ENCODE measurements at regions not wholly inside any gene's neighbourhood (a gene's known extent, or its start where the extent isn't known, plus 50 kb on each side); places are given as distances from the start of the nearest gene placed in this dataset.

GRCh38 chr5:146971401-146971800 lies 92.8 kb upstream of the PPP2R2B start:
- no peak for TF ChIP-seq CTCF (IDR thresholded peaks at IDR 0.05)
- TF ChIP-seq POLR2A (IDR thresholded peaks at IDR 0.05), result no peak

Measured in ovary (tissue), 3 donors.